ENCODE measurements at regions not wholly inside any gene's neighbourhood (a gene's known extent, or its start where the extent isn't known, plus 50 kb on each side); places are given as distances from the start of the nearest gene placed in this dataset.

GRCh38 chr5:77943851-77944250, 167.7 kb upstream of the TBCA start:
- TF ChIP-seq CTCF (IDR thresholded peaks at IDR 0.05): no peak
- no peak for TF ChIP-seq USF1 (CRISPR knock-in tag; IDR thresholded peaks at IDR 0.05)
- no peak for TF ChIP-seq NR3C1 (CRISPR knock-in tag; conservative IDR thresholded peaks at IDR 0.05; ENCODE audit: low read depth)
- TF ChIP-seq USF2 (CRISPR knock-in tag; IDR thresholded peaks at IDR 0.05): no peak
- no peak for TF ChIP-seq SMAD3 (CRISPR knock-in tag; IDR thresholded peaks at IDR 0.05; ENCODE audit: borderline replicate concordance)
